Lower leg skin (tissue), 3 donors: ENCODE measurements at regions not wholly inside any gene's neighbourhood (a gene's known extent, or its start where the extent isn't known, plus 50 kb on each side); places are given as distances from the start of the nearest gene placed in this dataset.

Source experiments
- POLR2A ChIP-seq, 2 donors: fragments of 450-650 bp; IDR thresholded peaks; one replicate each; pipeline ENCODE4 v1.6.1; 2016 to 2017; ENCODE audit warnings: antibody characterized with exemption in 2 of 2, mild to moderate bottlenecking in 1 of 2, moderate library complexity in 1 of 2
- TF ChIP-seq, protein P1 (sequence below), 3 donors: fragments of 450-650 bp; IDR thresholded peaks; one replicate each; pipeline ENCODE4 v1.5.1; 2016; ENCODE audit warnings: antibody characterized with exemption in 3 of 3, mild to moderate bottlenecking in 3 of 3, moderate library complexity in 2 of 3

DNA sequence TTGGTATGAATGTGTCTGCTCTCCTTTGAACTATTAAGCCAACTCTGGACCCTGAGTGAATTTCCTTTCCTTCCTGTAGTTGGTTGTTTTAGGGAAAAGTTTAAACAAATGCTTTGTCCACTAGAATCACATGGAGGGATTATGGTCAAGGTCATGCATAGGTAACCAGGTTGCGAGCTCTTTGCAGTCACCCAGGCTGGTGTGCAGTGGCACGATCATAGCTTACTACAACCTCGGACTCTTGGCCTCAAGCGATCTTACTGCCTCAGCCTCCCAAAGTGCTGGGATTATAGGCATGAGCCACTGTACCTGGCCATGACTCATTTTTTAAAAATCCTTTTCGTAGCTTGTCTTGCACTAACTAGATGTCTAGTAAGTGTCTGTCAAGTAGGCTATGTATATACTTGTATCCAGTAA, 88.0 kb upstream of the SOX4 start:
- TF ChIP-seq, protein P1, sequence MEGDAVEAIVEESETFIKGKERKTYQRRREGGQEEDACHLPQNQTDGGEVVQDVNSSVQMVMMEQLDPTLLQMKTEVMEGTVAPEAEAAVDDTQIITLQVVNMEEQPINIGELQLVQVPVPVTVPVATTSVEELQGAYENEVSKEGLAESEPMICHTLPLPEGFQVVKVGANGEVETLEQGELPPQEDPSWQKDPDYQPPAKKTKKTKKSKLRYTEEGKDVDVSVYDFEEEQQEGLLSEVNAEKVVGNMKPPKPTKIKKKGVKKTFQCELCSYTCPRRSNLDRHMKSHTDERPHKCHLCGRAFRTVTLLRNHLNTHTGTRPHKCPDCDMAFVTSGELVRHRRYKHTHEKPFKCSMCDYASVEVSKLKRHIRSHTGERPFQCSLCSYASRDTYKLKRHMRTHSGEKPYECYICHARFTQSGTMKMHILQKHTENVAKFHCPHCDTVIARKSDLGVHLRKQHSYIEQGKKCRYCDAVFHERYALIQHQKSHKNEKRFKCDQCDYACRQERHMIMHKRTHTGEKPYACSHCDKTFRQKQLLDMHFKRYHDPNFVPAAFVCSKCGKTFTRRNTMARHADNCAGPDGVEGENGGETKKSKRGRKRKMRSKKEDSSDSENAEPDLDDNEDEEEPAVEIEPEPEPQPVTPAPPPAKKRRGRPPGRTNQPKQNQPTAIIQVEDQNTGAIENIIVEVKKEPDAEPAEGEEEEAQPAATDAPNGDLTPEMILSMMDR (IDR thresholded peaks at IDR 0.05), result no peak
- no peak for TF ChIP-seq POLR2A (IDR thresholded peaks at IDR 0.05)
